Breast epithelium (tissue), 4 donors: ENCODE measurements at regions not wholly inside any gene's neighbourhood (a gene's known extent, or its start where the extent isn't known, plus 50 kb on each side); places are given as distances from the start of the nearest gene placed in this dataset.
A peak's percentile ranks its signal among the peaks of the same experiment; 100 is the strongest.

Source experiments
- DNase-seq, 2 donors: peaks; one replicate each; pipeline ENCODE4 v3.0.0-alpha.2; 2019; ENCODE audit warnings: low spot score in 2 of 2
- H3K27ac ChIP-seq, 2 donors: fragments of 200-600 bp; sonication (generic) in 1 of 2; one replicate each; pipeline ENCODE4 v1.5.1; 2016 to 2019; ENCODE audit warnings: mild to moderate bottlenecking in 1 of 2
- H3K27me3 ChIP-seq, 2 donors: fragments of 200-600 bp; sonication (generic) in 1 of 2; one replicate each; pipeline versions ENCODE4 v1.5.1 to v1.6.0; 2017 to 2019; ENCODE audit warnings: control low read depth in 1 of 2, mild to moderate bottlenecking in 1 of 2
- H3K36me3 ChIP-seq: fragments of 200-600 bp; one replicate; pipeline ENCODE4 v1.5.1; 2019
- H3K4me1 ChIP-seq, 2 donors: fragments of 200-600 bp; sonication (generic); one replicate each; pipeline ENCODE4 v1.5.1; 2016 to 2019; ENCODE audit warnings: control low read depth in 1 of 2
- H3K4me3 ChIP-seq, 3 donors: fragments of 200-600 bp; sonication (generic); 1 replicate in 2 of 3; 2 replicates in 1 of 3; pipeline ENCODE4 v1.5.1; 2016 to 2019; ENCODE audit warnings: mild to moderate bottlenecking in 3 of 3, moderate library complexity in 2 of 3
- H3K9me3 ChIP-seq, 2 donors: fragments of 200-600 bp; sonication (generic) in 1 of 2; one replicate each; pipeline ENCODE4 v1.5.1; 2016 to 2019; ENCODE audit warnings: control low read depth in 1 of 2
- CTCF ChIP-seq, 3 donors: fragments of 450-650 bp; IDR thresholded peaks; one replicate each; pipeline ENCODE4 v1.5.1; 2016 to 2017; ENCODE audit warnings: antibody characterized with exemption in 3 of 3, mild to moderate bottlenecking in 3 of 3, moderate library complexity in 3 of 3
- POLR2A ChIP-seq: fragments of 450-650 bp; IDR thresholded peaks from one replicate; pipeline ENCODE4 v1.6.1; 2016; ENCODE audit warnings: antibody characterized with exemption, mild to moderate bottlenecking, moderate library complexity
- POLR2AphosphoS5 ChIP-seq, 3 donors: sonication (generic); formaldehyde crosslinking; IDR thresholded peaks; one replicate each; pipeline ENCODE4 v1.6.1; 2017; ENCODE audit warnings: antibody characterized with exemption in 3 of 3
- intact Hi-C: fragments of 100-400 bp; cut with DNase I; formaldehyde crosslinking; loops from one replicate; pipeline ENCODE4 v1.15.1; 2023; ENCODE audit warnings: low total_unique reads

GRCh38 chrX:40247848-40248622, 150.3 kb upstream of the BCOR start:
- TF ChIP-seq CTCF (IDR thresholded peaks at IDR 0.05) (no peak), POLR2A (no peak), POLR2AphosphoS5 (IDR thresholded peaks at IDR 0.05) (no peak)
- Histone ChIP-seq H3K27ac (no peak overlapping the region), H3K9me3 (no peaks in the 10 kb centered on the region), H3K4me3 (no peak overlapping the region), H3K4me1 (no peaks in the 10 kb centered on the region), H3K36me3 (no peaks in the 10 kb centered on the region), H3K27me3 (peaks cover 0 to 39% of the 10 kb centered on the region in 2 donors)
- intact Hi-C loops = loop anchor here (5.0 kb wide), 1 partner anchor 1686 kb away; the partner anchor contains the start of gene TSPAN7
- DNase-seq = no peak

- intact Hi-C loops = loop anchor here (5.0 kb wide), 1 partner anchor 1685 kb away; the partner anchor contains the start of gene TSPAN7
- H3K36me3 ChIP-seq = no peaks in the 10 kb centered on the region
These were observed 149.6 kb upstream of the BCOR start for GRCh38 chrX:40247382-40247781.

GRCh38 chrX:40245488-40246071, 147.8 kb upstream of the BCOR start:
- no peak for DNase-seq
- TF ChIP-seq CTCF (IDR thresholded peaks at IDR 0.05) (no peak), POLR2AphosphoS5 (IDR thresholded peaks at IDR 0.05) (no peak), POLR2A (no peak)
- H3K4me1 ChIP-seq = no peaks in the 10 kb centered on the region
- intact Hi-C loops = loop anchor here (5.0 kb wide), 1 partner anchor 1683 kb away; the partner anchor contains the start of gene TSPAN7
- peak overlapping the region in 1 of 3 donors; percentile 28 for H3K4me3 ChIP-seq
- H3K36me3 ChIP-seq = no peaks in the 10 kb centered on the region
- no peak overlapping the region for H3K27ac ChIP-seq
- no peaks in the 10 kb centered on the region for H3K9me3 ChIP-seq
- peaks cover 0 to 51% of the 10 kb centered on the region in 2 donors for H3K27me3 ChIP-seq

More at GRCh38 chrX:40247382-40247781, 149.6 kb upstream of the BCOR start:
- DNase-seq = no peak
- Histone ChIP-seq H3K27ac (no peak overlapping the region), H3K4me1 (no peaks in the 10 kb centered on the region), H3K9me3 (no peaks in the 10 kb centered on the region), H3K4me3 (no peak overlapping the region), H3K27me3 (peaks cover 0 to 43% of the 10 kb centered on the region in 2 donors)
- TF ChIP-seq POLR2AphosphoS5 (IDR thresholded peaks at IDR 0.05) (no peak), CTCF (IDR thresholded peaks at IDR 0.05) (no peak), POLR2A (no peak)

- Histone ChIP-seq H3K4me1 (no peaks in the 10 kb centered on the region), H3K4me3 (peak overlapping the region in 1 of 3 donors; percentile 28), H3K27me3 (peaks cover 0 to 51% of the 10 kb centered on the region in 2 donors), H3K36me3 (no peaks in the 10 kb centered on the region), H3K9me3 (no peaks in the 10 kb centered on the region), H3K27ac (no peak overlapping the region)
- intact Hi-C loops = loop anchor here (5.0 kb wide), 1 partner anchor 1683 kb away; the partner anchor contains the start of gene TSPAN7
- TF ChIP-seq POLR2AphosphoS5 (IDR thresholded peaks at IDR 0.05) (no peak), POLR2A (no peak), CTCF (IDR thresholded peaks at IDR 0.05) (no peak)
- DNase-seq = no peak
These were observed 147.2 kb upstream of the BCOR start for GRCh38 chrX:40244980-40245379.
